ENCODE measurements at regions not wholly inside any gene's neighbourhood (a gene's known extent, or its start where the extent isn't known, plus 50 kb on each side); places are given as distances from the start of the nearest gene placed in this dataset.
"Not testable (repeated sequence)": the region's sequence is repeated elsewhere in the genome, so short reads cannot be mapped to it uniquely, and the experiment has no call there.

DNA sequence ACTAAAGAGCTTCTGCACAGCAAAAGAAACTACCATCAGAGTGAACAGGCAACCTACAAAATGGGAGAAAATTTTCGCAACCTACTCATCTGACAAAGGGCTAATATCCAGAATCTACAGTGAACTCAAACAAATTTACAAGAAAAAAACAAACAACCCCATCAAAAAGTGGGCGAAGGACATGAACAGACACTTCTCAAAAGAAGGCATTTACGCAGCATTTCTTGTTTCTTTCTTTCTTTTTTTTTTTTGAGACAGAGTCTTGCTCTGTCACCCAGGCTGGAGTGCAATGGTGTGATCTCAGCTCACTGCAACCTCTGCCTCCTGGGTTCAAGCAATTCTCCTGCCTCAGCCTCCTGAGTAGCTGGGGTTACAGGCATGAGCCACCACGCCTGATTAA is 138.2 kb downstream of the IER5 start:
- H3K27me3 ChIP-seq (ENCODE audit: low read depth); H3K4me3 ChIP-seq; H3K9me3 ChIP-seq; H3K4me1 ChIP-seq; H3K36me3 ChIP-seq (replicated peaks); in situ Hi-C loops (cut with MboI; ENCODE audit: low sequenced_read_pairs); DNase-seq (ENCODE audit: low spot score in 2 of 2): not testable (repeated sequence)

DNA sequence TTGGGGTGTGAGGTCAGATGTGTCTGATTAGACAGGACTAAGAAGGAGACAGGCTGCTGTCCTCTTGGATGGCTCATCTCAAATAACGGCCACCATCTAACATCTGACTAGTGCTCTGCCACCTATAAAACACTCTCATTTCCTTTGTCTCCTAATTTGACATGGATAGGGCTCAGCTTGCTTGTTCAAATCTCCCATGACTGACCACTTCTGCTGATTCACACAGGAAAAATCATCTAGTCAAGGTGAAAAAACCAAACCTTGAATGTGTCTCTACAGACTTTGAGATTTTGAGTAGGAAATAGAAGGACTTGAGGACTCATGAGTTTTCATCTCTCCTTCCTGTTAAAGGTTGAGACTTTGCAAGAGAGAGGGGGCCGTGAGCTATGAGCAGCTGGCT is 150.6 kb downstream of the IER5 start:
- H3K4me3 ChIP-seq, result no peak overlapping the region
- H3K9me3 ChIP-seq, result no peaks in the 10 kb centered on the region
- no peaks in the 10 kb centered on the region for H3K27me3 ChIP-seq (ENCODE audit: low read depth)
- no peaks in the 10 kb centered on the region for H3K4me1 ChIP-seq
- DNase-seq (ENCODE audit: low spot score in 2 of 2), result no peak
- in situ Hi-C loops (cut with MboI; ENCODE audit: low sequenced_read_pairs), result no loop called here
- no peaks in the 10 kb centered on the region for H3K36me3 ChIP-seq (replicated peaks)

DNA sequence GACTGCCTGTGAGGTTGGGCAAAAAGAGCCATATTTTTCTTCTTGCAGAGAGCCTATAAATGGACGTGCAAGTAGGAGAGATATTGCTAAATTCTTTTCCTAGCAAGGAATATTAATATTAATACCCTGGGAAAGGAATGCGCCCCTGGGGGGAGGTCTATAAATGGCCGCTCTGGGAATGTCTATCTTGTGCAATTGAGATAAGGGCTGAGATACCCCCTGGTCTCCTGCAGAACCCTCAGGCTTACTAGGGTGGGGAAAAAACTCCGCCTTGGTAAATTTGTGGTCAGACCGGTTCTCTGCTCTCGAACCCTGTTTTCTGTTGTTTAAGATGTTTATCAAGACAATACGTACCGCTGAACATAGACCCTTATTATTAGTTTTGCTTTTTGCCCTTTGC is 157.8 kb downstream of the IER5 start:
- H3K4me3 ChIP-seq; in situ Hi-C loops (cut with MboI; ENCODE audit: low sequenced_read_pairs); H3K4me1 ChIP-seq; H3K36me3 ChIP-seq (replicated peaks); H3K9me3 ChIP-seq; DNase-seq (ENCODE audit: low spot score in 2 of 2); H3K27me3 ChIP-seq (ENCODE audit: low read depth): not testable (repeated sequence)

DNA sequence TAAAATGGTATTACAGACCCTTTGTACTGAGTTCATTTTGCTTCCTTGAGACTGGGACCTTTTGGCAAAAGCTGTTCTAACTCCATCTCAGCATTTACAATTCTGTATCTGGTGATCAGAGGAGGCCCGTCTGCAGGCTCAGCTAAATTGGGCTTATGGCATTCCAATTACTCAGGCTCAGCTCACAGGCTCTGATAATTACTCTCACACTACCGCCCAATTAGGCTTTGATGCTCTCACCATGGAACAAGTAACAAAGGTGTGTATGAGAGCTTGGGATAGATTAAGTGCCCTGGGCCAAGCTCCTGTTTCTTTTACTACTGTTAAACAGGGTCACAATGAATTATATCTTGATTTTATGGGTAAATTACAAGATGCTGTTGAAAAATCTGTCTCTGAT is 159.9 kb downstream of the IER5 start:
- H3K4me3 ChIP-seq; H3K27me3 ChIP-seq (ENCODE audit: low read depth); H3K9me3 ChIP-seq; H3K36me3 ChIP-seq (replicated peaks); H3K4me1 ChIP-seq; DNase-seq (ENCODE audit: low spot score in 2 of 2); in situ Hi-C loops (cut with MboI; ENCODE audit: low sequenced_read_pairs): not testable (repeated sequence)

DNA sequence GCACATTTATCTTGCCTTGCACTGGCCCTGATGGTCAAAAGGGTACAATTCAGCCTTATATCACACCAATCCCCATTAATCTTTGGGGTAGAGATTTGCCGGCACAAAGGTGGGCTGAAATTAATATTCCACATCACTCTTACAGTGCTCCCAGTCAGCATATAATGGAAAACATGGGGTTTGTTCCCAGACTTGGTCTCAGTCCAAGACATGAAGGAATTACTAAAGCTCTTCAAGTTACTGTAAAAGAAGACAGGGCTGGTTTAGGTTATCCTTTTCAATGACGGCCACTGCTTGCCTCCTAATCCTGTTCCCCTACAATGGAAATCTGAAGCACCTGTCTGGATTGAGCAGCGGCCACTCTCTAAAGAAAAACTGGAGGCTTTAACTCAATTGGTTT is 160.7 kb downstream of the IER5 start:
- in situ Hi-C loops (cut with MboI; ENCODE audit: low sequenced_read_pairs), result no loop called here
- Histone ChIP-seq H3K9me3 (no peaks in the 10 kb centered on the region), H3K27me3 (ENCODE audit: low read depth) (no peaks in the 10 kb centered on the region), H3K36me3 (replicated peaks) (no peaks in the 10 kb centered on the region), H3K4me1 (no peaks in the 10 kb centered on the region), H3K4me3 (no peak overlapping the region)
- DNase-seq (ENCODE audit: low spot score in 2 of 2), result no peak

DNA sequence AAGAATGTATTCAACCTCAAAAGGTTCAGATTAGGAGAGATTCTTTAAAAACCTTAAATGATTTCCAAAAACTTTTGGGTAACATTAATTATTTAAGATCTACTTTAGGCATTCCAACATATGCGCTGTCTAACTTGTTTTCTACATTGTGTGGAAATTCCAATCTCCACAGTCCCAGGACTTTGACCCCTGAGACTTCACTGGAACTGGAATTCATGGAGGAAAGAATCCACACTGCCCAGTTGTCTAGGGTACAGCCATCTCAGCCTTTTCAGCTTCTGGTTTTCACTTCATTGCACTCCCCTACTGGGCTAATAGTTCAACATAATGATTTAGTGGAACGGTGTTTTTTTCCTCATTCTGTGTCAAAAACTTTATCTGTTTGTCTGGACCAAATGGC is 161.5 kb downstream of the IER5 start:
- Histone ChIP-seq H3K4me3 (no peak overlapping the region), H3K27me3 (ENCODE audit: low read depth) (no peaks in the 10 kb centered on the region), H3K4me1 (no peaks in the 10 kb centered on the region), H3K9me3 (no peaks in the 10 kb centered on the region), H3K36me3 (replicated peaks) (no peaks in the 10 kb centered on the region)
- in situ Hi-C loops (cut with MboI; ENCODE audit: low sequenced_read_pairs), result no loop called here
- no peak for DNase-seq (ENCODE audit: low spot score in 2 of 2)

DNA sequence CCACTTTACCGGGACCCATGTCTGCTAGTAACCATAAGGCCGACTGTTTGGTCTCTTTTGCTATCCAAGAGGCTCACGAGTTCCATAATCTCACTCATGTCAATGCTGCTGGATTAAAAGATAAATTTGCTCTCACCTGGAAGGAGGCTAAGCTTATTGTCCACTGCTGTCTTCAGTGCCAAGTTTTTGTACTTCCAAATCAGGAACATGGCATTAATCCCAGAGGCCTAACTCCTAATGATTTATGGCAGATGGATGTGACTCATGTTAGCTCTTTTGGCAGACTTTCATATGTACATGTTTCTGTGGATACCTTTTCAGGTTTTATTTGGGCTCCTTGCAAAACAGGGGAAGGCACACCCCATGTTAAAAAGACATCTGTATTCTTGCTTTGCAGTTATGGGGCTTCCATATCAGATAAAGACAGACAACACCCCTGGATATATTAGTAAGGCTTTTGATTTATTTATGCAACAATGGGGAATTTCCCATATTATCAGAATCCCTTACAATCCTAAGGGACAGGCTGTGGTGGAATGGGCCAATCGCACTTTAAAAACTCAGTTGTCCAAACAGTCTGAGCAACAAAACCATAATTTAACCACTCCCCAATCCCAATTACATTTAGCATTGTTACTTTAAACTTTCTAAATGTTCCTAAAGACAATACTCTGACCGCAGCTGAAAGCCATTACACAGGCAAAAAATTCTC is 162.7 kb downstream of the IER5 start:
- Histone ChIP-seq H3K4me3 (no peak overlapping the region), H3K4me1 (no peaks in the 10 kb centered on the region), H3K27me3 (ENCODE audit: low read depth) (no peaks in the 10 kb centered on the region), H3K36me3 (replicated peaks) (no peaks in the 10 kb centered on the region), H3K9me3 (no peaks in the 10 kb centered on the region)
- in situ Hi-C loops (cut with MboI; ENCODE audit: low sequenced_read_pairs), result no loop called here
- no peak for DNase-seq (ENCODE audit: low spot score in 2 of 2)

DNA sequence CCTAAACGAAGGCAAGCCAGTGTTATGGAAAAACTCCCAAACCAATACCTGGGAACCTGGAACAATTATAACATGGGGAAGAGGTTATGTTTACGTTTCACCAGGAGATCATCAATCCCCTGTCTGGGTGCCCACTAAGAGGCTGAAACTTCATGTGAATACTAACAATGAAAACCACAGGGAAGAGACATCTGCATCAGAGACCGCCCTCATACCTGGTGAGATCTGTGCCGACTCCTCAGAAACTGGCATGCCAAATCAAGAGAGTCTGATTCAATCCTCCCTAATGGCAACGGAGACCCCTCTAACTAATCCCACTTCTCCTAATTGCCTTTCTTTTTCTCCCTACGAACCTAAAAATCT is 163.2 kb downstream of the IER5 start:
- Histone ChIP-seq H3K36me3 (replicated peaks) (no peaks in the 10 kb centered on the region), H3K9me3 (no peaks in the 10 kb centered on the region), H3K27me3 (ENCODE audit: low read depth) (no peaks in the 10 kb centered on the region), H3K4me1 (no peaks in the 10 kb centered on the region), H3K4me3 (no peak overlapping the region)
- in situ Hi-C loops (cut with MboI; ENCODE audit: low sequenced_read_pairs), result no loop called here
- DNase-seq (ENCODE audit: low spot score in 2 of 2), result no peak

DNA sequence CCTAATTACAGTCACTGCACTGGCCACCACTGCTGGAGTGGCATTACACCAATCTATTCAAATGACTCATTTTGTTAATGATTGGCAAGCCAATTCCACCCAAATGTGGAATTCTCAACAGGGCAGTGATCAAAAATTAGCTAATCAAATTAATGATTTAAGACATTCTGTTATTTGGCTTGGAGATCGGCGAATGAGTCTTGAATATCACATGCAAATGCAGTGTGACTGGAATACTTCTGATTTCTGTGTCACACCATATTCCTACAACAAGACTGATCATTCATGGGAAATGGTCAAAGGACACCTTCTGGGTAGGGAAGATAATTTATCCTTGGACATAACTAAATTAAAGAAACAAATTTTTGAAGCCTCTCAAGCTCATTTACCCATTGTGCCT is 165.1 kb downstream of the IER5 start:
- H3K4me1 ChIP-seq; in situ Hi-C loops (cut with MboI; ENCODE audit: low sequenced_read_pairs); DNase-seq (ENCODE audit: low spot score in 2 of 2); H3K36me3 ChIP-seq (replicated peaks); H3K27me3 ChIP-seq (ENCODE audit: low read depth); H3K4me3 ChIP-seq; H3K9me3 ChIP-seq: not testable (repeated sequence)

DNA sequence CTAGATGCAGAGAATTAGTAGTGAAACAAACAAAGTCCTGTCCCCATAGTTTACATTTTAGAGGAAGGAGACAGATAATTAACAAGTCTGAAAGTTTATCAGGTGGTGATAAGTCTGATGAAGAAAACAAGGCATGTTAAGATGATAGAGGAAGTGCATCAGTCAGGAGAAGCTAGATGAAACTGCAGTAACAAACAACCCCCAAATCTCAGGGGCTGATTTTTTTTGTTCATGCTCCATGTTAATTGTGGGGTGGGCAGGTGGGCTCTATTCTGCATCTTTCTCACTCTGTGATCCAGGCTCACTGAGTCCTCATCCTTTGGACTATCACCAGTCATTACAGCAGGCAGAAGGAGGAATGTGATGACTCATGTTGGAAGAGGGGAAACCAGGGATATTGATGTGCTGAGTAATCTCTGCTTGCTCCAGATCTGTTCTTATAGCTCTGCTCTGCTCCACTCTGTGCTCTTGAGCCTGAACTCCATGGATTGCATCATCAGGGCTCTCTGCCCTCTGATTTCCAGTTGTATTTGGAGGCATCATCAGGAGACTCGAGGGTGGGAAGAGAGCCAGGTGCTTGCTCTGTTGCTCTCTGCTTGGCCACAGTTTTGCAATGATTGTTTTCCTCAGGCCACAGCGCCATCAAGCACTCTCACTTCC is 166.9 kb downstream of the IER5 start:
- in situ Hi-C loops (cut with MboI; ENCODE audit: low sequenced_read_pairs), result no loop called here
- Histone ChIP-seq H3K4me3 (no peak overlapping the region), H3K36me3 (replicated peaks) (no peaks in the 10 kb centered on the region), H3K9me3 (no peaks in the 10 kb centered on the region), H3K27me3 (ENCODE audit: low read depth) (no peaks in the 10 kb centered on the region), H3K4me1 (no peaks in the 10 kb centered on the region)
- DNase-seq (ENCODE audit: low spot score in 2 of 2), result no peak

DNA sequence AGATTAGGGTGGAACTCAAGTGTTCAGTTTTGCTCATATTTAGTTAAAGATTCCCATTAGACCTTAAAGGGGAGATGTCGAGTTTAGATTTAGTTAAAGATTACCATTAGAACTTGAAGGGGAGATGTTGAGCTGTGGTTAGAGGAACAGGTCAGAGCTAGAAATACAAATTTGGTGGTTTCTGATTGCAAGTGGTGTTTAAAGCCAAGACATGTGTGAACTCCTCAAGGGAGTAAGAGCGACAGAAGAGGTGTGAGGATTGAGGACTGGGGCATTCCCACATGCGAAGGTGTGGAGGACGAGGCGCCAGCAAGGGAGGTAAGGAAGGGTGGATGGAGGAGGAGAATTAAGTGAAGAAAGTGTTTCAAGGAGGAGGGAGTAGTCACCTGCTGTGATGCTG is 168.6 kb downstream of the IER5 start:
- H3K4me3 ChIP-seq, result no peak overlapping the region
- no peak for DNase-seq (ENCODE audit: low spot score in 2 of 2)
- H3K4me1 ChIP-seq, result no peaks in the 10 kb centered on the region
- H3K36me3 ChIP-seq (replicated peaks), result no peaks in the 10 kb centered on the region
- H3K9me3 ChIP-seq, result no peaks in the 10 kb centered on the region
- in situ Hi-C loops (cut with MboI; ENCODE audit: low sequenced_read_pairs), result no loop called here
- H3K27me3 ChIP-seq (ENCODE audit: low read depth), result no peaks in the 10 kb centered on the region

DNA sequence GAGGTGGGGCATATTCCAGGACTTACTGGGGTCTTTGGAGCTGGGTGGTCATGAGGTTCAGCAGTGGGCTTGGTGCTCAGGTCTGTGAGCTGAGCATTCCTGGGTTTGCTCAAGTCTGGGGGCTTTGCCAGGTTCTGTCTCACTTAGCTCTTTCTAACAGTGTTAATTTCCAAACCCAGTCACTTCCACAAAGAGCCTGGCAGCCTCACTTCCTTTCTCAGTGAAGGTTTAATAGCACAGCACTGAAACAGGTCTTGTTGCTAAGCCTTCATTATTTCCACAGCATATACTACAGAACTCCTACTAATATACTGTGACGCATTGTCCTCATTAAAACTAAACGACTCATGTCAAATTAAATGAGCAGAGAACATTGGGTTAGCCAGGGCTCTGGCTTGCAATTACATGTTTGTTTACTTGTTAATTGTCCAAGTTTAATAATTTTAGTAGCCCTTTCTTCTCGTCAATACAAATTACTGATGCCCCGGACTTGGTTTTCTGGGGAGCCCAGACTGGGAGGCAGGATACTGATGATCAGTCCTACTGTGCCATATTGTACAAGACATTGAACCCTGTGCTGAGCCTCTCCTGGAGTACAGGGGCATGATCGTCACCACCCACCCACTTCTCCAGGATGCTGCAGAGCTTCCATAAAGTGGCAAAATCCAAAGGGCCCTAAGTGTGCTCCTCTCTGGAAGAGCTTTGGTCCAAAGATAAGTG is 170.7 kb downstream of the IER5 start:
- Histone ChIP-seq H3K4me3 (no peak overlapping the region), H3K9me3 (no peaks in the 10 kb centered on the region), H3K27me3 (ENCODE audit: low read depth) (no peaks in the 10 kb centered on the region), H3K4me1 (no peaks in the 10 kb centered on the region), H3K36me3 (replicated peaks) (no peaks in the 10 kb centered on the region)
- DNase-seq (ENCODE audit: low spot score in 2 of 2), result no peak
- in situ Hi-C loops (cut with MboI; ENCODE audit: low sequenced_read_pairs), result no loop called here

DNA sequence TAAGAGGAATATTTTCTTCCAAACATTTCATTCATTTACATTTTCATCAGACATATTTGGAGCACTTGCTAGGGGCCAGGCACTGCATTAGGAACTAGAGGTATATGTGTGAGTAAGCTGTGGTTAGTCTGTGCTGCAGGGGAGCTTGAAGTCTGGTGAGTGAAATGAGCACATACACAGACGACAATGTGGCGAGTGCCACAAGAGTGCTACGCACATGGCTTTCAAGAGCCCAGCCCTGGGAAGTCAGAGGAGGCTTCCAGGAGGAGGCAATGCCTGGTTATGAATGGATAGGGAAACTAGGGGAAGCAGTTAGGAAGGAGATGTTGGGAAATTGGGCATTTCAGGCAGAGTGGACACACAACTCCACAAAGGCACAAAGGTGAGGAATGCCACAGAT is 171.8 kb downstream of the IER5 start:
- H3K4me1 ChIP-seq, result no peaks in the 10 kb centered on the region
- no peak overlapping the region for H3K4me3 ChIP-seq
- H3K27me3 ChIP-seq (ENCODE audit: low read depth), result no peaks in the 10 kb centered on the region
- in situ Hi-C loops (cut with MboI; ENCODE audit: low sequenced_read_pairs), result no loop called here
- DNase-seq (ENCODE audit: low spot score in 2 of 2), result no peak
- no peaks in the 10 kb centered on the region for H3K36me3 ChIP-seq (replicated peaks)
- no peaks in the 10 kb centered on the region for H3K9me3 ChIP-seq

DNA sequence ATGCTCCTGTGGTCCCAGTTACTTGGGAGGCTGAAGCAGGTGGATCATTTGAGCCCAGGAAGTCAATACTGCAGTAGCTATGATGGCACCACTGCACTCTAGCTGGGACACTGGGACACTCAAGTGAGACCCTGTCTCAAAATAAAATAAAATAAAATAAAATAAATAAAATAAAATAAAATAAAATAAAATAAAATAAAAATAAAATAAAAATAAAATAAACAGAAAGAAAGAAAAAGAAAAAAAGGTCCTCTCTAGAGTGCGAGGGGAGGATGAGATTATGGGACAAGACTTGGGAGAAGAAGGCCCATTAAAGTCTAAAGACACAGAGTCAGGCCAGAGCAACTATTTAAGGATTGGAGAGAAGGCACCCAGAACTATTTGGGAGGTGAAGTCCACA is 172.5 kb downstream of the IER5 start:
- DNase-seq (ENCODE audit: low spot score in 2 of 2), result no peak
- in situ Hi-C loops (cut with MboI; ENCODE audit: low sequenced_read_pairs), result no loop called here
- H3K36me3 ChIP-seq (replicated peaks), result no peaks in the 10 kb centered on the region

More for the DNA sequence above, 172.5 kb downstream of the IER5 start:
- Histone ChIP-seq H3K9me3 (no peaks in the 10 kb centered on the region), H3K27me3 (ENCODE audit: low read depth) (no peaks in the 10 kb centered on the region), H3K4me1 (no peaks in the 10 kb centered on the region), H3K4me3 (no peak overlapping the region)

Measured in HAP-1 (cell line).